NOMO-1 (cell line): ENCODE measurements at regions not wholly inside any gene's neighbourhood (a gene's known extent, or its start where the extent isn't known, plus 50 kb on each side); places are given as distances from the start of the nearest gene placed in this dataset.

Experiments
- DNase-seq, 2 experiments: peaks; one replicate each; lab custom pipeline; 2025; ENCODE audit not compliant: unreplicated experiment in 2 of 2; lab: John Stamatoyannopoulos, UW

DNA sequence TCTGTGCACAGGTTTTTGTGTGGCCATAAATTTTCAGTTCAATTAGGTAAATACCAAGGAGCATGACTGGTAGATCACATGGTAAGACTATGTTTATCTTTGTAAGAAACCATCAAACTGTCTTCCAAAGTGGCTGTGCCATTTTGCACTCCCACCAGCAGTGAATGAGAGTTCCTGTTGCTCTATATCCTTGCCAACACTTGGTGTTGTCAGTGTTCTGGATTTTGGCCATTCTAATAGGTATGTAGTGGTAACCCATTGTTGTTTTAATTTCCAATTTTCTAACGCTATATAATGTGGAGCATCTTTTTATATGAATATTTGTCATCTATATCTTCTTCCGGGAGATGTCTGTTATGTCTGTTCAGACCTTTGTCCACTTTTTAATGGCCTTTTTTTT is 51.7 kb upstream of the MED4 start:
- DNase-seq, result no peak

DNA sequence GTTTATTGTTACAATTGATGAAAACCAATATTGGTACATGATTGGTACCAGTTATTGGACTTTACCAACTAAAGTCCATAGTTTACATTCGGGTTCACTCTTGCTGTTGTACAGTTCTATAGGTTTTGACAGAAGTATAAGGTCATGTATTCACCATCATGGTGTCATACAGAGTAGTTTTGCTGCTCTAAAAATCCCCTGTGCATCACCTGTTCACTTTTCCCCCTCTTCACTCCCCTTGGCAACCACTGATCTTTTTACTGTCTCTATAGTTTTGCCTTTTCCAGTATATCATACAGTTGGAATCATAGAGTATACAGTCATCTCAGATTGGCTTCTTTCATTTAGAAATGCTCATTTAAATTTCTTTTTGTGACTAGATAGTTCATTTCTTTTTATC is 51.2 kb upstream of the MED4 start:
- DNase-seq, result no peak
